Mammary epithelial cell (primary cell): ENCODE measurements at regions not wholly inside any gene's neighbourhood (a gene's known extent, or its start where the extent isn't known, plus 50 kb on each side); places are given as distances from the start of the nearest gene placed in this dataset.
"Not testable (repeated sequence)": the region's sequence is repeated elsewhere in the genome, so short reads cannot be mapped to it uniquely, and the experiment has no call there.

Experiments
- EZH2 ChIP-seq: IDR thresholded peaks from 2 replicates; pipeline ENCODE4 v1.6.1; 2012; ENCODE audit warnings: low read length, inconsistent platforms, borderline replicate concordance
- TF ChIP-seq, protein P1 (sequence below), 2 donors: IDR thresholded peaks in 1 of 2; conservative IDR thresholded peaks in 1 of 2; 2 replicates each; pipeline ENCODE4 v1.5.1; 2011 to 2012; ENCODE audit warnings: inconsistent platforms in 2 of 2, low read length in 2 of 2, mild to moderate bottlenecking in 2 of 2, control low read depth in 1 of 2, low read depth in 1 of 2; ENCODE audit not compliant: insufficient read depth in 1 of 2; ENCODE audit errors: extremely low read depth in 1 of 2

DNA sequence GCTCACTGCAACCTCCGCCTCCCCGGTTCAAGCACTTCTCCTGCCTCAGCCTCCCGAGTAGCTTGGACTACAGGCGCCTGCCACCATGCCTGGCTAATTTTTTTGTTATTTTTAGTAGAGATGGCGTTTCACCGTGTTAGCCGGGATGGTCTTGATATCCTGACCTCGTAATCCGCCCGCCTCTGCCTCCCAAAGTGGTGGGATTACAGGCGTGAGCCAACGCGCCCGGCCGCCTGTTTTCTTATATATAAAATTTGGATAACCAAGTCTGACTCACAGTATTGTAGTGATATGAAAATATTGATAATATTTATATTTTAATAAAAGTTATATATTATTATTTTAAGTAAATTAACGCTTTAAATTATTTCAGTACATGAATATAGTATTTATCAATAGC, 1821.7 kb downstream of the BRINP3 start:
- TF ChIP-seq, protein P1, sequence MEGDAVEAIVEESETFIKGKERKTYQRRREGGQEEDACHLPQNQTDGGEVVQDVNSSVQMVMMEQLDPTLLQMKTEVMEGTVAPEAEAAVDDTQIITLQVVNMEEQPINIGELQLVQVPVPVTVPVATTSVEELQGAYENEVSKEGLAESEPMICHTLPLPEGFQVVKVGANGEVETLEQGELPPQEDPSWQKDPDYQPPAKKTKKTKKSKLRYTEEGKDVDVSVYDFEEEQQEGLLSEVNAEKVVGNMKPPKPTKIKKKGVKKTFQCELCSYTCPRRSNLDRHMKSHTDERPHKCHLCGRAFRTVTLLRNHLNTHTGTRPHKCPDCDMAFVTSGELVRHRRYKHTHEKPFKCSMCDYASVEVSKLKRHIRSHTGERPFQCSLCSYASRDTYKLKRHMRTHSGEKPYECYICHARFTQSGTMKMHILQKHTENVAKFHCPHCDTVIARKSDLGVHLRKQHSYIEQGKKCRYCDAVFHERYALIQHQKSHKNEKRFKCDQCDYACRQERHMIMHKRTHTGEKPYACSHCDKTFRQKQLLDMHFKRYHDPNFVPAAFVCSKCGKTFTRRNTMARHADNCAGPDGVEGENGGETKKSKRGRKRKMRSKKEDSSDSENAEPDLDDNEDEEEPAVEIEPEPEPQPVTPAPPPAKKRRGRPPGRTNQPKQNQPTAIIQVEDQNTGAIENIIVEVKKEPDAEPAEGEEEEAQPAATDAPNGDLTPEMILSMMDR (conservative IDR thresholded peaks at IDR 0.05 in 1 of 2, IDR thresholded peaks at IDR 0.05 in 1 of 2; ENCODE audit: extremely low read depth in 1 of 2, insufficient read depth in 1 of 2, low read depth in 1 of 2, low read length in 2 of 2): not testable (repeated sequence)
- TF ChIP-seq EZH2: not testable (repeated sequence)
